Prostate gland (tissue), 2 donors: ENCODE measurements at regions not wholly inside any gene's neighbourhood (a gene's known extent, or its start where the extent isn't known, plus 50 kb on each side); places are given as distances from the start of the nearest gene placed in this dataset.

Experiments used
- POLR2A ChIP-seq: fragments of 450-650 bp; IDR thresholded peaks from one replicate; pipeline ENCODE4 v1.6.1; 2016; ENCODE audit warnings: antibody characterized with exemption, mild to moderate bottlenecking
- TF ChIP-seq, protein P1 (sequence below), 4 experiments: fragments of 200-600 bp in 2 of 4; fragments of 450-650 bp in 2 of 4; sonication (generic) in 2 of 4; IDR thresholded peaks; 1 replicate in 3 of 4; 2 replicates in 1 of 4; pipeline ENCODE4 v1.5.1; 2016 to 2019; ENCODE audit warnings: antibody characterized with exemption in 4 of 4, mild to moderate bottlenecking in 2 of 4, moderate library complexity in 2 of 4

DNA sequence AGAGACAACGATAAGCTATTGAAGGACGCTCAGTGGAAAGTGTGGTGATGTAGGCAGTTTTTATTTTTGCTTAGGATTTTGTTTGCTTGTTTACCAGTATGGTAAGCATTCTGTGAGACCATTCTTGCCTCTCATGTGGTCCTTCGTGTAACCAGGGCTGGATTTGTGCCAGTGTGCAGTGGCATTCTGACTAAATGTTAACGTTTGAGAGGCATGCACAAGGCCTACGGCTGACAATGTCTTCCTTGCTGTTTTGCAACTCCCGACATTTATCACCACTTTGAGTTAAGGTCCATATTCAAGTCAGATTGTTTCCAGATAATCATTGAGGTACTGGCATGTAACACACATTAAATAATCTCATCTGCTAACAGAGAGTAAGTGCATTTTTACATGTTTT is 102.3 kb upstream of the BCAT1 start:
- TF ChIP-seq POLR2A: no peak
- TF ChIP-seq, protein P1, sequence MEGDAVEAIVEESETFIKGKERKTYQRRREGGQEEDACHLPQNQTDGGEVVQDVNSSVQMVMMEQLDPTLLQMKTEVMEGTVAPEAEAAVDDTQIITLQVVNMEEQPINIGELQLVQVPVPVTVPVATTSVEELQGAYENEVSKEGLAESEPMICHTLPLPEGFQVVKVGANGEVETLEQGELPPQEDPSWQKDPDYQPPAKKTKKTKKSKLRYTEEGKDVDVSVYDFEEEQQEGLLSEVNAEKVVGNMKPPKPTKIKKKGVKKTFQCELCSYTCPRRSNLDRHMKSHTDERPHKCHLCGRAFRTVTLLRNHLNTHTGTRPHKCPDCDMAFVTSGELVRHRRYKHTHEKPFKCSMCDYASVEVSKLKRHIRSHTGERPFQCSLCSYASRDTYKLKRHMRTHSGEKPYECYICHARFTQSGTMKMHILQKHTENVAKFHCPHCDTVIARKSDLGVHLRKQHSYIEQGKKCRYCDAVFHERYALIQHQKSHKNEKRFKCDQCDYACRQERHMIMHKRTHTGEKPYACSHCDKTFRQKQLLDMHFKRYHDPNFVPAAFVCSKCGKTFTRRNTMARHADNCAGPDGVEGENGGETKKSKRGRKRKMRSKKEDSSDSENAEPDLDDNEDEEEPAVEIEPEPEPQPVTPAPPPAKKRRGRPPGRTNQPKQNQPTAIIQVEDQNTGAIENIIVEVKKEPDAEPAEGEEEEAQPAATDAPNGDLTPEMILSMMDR (IDR thresholded peaks at IDR 0.05): no peak
